ENCODE measurements at regions not wholly inside any gene's neighbourhood (a gene's known extent, or its start where the extent isn't known, plus 50 kb on each side); places are given as distances from the start of the nearest gene placed in this dataset.

DNA sequence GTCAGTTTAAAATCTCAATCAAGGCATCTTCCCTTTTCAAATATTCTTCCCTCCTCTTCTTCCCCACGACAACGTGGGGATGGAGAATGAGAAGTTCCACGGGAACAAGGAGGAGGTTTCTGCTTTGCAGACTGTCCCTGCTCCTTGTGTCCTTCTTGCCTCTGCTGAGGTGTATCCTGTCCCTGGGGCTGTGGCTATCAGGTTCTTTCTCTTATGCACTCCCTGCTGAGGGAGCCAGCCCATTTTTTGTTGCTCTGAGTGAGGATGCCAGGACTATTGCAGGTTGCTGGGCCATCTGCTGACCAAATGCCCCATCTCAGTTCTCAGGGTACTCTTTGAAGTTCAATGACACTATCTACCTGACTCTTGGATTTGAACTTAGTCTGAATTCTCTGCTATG is 533.6 kb downstream of the RNF144B start:
- TF ChIP-seq EZH2 (IDR thresholded peaks at IDR 0.05; ENCODE audit: borderline replicate concordance, low read depth, low read length, severe bottlenecking): no peak
- TF ChIP-seq, protein P1, sequence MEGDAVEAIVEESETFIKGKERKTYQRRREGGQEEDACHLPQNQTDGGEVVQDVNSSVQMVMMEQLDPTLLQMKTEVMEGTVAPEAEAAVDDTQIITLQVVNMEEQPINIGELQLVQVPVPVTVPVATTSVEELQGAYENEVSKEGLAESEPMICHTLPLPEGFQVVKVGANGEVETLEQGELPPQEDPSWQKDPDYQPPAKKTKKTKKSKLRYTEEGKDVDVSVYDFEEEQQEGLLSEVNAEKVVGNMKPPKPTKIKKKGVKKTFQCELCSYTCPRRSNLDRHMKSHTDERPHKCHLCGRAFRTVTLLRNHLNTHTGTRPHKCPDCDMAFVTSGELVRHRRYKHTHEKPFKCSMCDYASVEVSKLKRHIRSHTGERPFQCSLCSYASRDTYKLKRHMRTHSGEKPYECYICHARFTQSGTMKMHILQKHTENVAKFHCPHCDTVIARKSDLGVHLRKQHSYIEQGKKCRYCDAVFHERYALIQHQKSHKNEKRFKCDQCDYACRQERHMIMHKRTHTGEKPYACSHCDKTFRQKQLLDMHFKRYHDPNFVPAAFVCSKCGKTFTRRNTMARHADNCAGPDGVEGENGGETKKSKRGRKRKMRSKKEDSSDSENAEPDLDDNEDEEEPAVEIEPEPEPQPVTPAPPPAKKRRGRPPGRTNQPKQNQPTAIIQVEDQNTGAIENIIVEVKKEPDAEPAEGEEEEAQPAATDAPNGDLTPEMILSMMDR (IDR thresholded peaks at IDR 0.05; ENCODE audit: borderline replicate concordance, extremely low read depth, low read length, poor library complexity, severe bottlenecking): no peak
- H3K4me2 ChIP-seq (ENCODE audit: insufficient read depth, low read length): no peak overlapping the region
- no peaks in the 10 kb centered on the region for H3K4me1 ChIP-seq (ENCODE audit: insufficient read depth, low read length)
- H4K20me1 ChIP-seq (ENCODE audit: insufficient read depth, low read length): no peaks in the 10 kb centered on the region
- no peaks in the 10 kb centered on the region for H3K79me2 ChIP-seq (ENCODE audit: insufficient read depth, low read length)
- no peak overlapping the region for H3K9ac ChIP-seq (ENCODE audit: low read depth, low read length)
- DNase-seq: no peak
- H3K36me3 ChIP-seq (ENCODE audit: insufficient read depth, low read length): no peaks in the 10 kb centered on the region
- no peaks in the 10 kb centered on the region for H3K27me3 ChIP-seq (ENCODE audit: insufficient read depth, low read length, poor library complexity)
- H2AFZ ChIP-seq (ENCODE audit: low read depth, low read length): no peak overlapping the region
- H3K27ac ChIP-seq (ENCODE audit: low read length): no peak overlapping the region
- no peak overlapping the region for H3K4me3 ChIP-seq (ENCODE audit: low read depth in 1 of 2, low read length in 2 of 2)
- no peaks in the 10 kb centered on the region for H3K9me3 ChIP-seq (ENCODE audit: insufficient read depth, low read length, severe bottlenecking)
- no peak for ATAC-seq (ENCODE audit: insufficient read depth, low read depth)

DNA sequence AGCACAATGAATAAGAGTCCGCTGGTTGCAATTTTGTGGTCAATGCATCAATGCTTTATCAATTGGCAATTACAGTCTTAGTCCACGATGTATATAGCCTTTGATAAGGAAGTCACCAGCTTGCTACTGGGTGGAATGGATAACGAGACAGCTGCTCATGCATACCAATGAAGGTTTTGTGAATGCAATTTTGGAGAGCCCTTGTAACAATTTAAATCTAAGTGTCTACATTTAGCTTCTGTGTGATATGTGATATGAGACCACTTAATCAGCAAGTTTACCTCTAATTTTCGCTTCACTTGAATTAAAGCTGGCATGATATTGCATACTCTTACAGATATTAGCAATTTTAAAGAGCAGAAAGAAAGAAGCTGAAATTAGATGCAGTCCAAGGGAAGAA is 543.9 kb downstream of the RNF144B start:
- DNase-seq (no peak), ATAC-seq (ENCODE audit: insufficient read depth, low read depth) (no peak)
- no peak overlapping the region for H3K27ac ChIP-seq (ENCODE audit: low read length)
- no peaks in the 10 kb centered on the region for H4K20me1 ChIP-seq (ENCODE audit: insufficient read depth, low read length)
- no peak overlapping the region for H3K4me3 ChIP-seq (ENCODE audit: low read depth in 1 of 2, low read length in 2 of 2)
- no peak overlapping the region for H2AFZ ChIP-seq (ENCODE audit: low read depth, low read length)
- TF ChIP-seq, protein P1 (IDR thresholded peaks at IDR 0.05; ENCODE audit: borderline replicate concordance, extremely low read depth, low read length, poor library complexity, severe bottlenecking): no peak
- TF ChIP-seq EZH2 (IDR thresholded peaks at IDR 0.05; ENCODE audit: borderline replicate concordance, low read depth, low read length, severe bottlenecking): no peak
- H3K4me1 ChIP-seq (ENCODE audit: insufficient read depth, low read length): no peaks in the 10 kb centered on the region
- H3K4me2 ChIP-seq (ENCODE audit: insufficient read depth, low read length): no peak overlapping the region
- H3K79me2 ChIP-seq (ENCODE audit: insufficient read depth, low read length): no peaks in the 10 kb centered on the region
- no peak overlapping the region for H3K9ac ChIP-seq (ENCODE audit: low read depth, low read length)
- H3K36me3 ChIP-seq (ENCODE audit: insufficient read depth, low read length): no peaks in the 10 kb centered on the region
- no peaks in the 10 kb centered on the region for H3K27me3 ChIP-seq (ENCODE audit: insufficient read depth, low read length, poor library complexity)
- H3K9me3 ChIP-seq (ENCODE audit: insufficient read depth, low read length, severe bottlenecking): no peaks in the 10 kb centered on the region

DNA sequence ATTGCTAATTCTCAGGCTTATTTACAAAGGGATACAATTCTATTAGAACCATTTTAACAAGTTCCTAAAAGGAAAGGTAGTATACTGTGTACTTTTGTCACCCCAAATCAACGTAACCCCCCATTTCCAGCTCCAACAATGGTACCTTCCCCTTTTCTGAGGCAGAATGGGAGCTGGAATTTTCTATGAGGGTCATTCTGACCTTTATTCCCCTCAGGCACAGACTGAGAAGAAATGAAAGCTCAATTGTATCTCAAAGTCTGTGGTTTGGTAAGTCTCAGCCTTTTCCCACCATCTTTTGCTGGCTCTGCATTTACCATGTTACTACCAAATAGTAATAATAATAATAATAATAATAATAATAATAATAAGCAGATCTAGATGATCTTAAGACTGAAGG is 571.0 kb downstream of the RNF144B start:
- H2AFZ ChIP-seq (ENCODE audit: low read depth, low read length): no peak overlapping the region
- no peaks in the 10 kb centered on the region for H3K27me3 ChIP-seq (ENCODE audit: insufficient read depth, low read length, poor library complexity)
- no peak overlapping the region for H3K4me2 ChIP-seq (ENCODE audit: insufficient read depth, low read length)
- DNase-seq: no peak
- no peaks in the 10 kb centered on the region for H3K36me3 ChIP-seq (ENCODE audit: insufficient read depth, low read length)
- H3K4me1 ChIP-seq (ENCODE audit: insufficient read depth, low read length): no peaks in the 10 kb centered on the region
- H3K79me2 ChIP-seq (ENCODE audit: insufficient read depth, low read length): no peaks in the 10 kb centered on the region
- no peaks in the 10 kb centered on the region for H3K9me3 ChIP-seq (ENCODE audit: insufficient read depth, low read length, severe bottlenecking)
- no peak for TF ChIP-seq EZH2 (IDR thresholded peaks at IDR 0.05; ENCODE audit: borderline replicate concordance, low read depth, low read length, severe bottlenecking)
- TF ChIP-seq, protein P1 (IDR thresholded peaks at IDR 0.05; ENCODE audit: borderline replicate concordance, extremely low read depth, low read length, poor library complexity, severe bottlenecking): no peak
- H3K9ac ChIP-seq (ENCODE audit: low read depth, low read length): no peak overlapping the region
- no peak for ATAC-seq (ENCODE audit: insufficient read depth, low read depth)
- H4K20me1 ChIP-seq (ENCODE audit: insufficient read depth, low read length): no peaks in the 10 kb centered on the region
- no peak overlapping the region for H3K4me3 ChIP-seq (ENCODE audit: low read depth in 1 of 2, low read length in 2 of 2)
- H3K27ac ChIP-seq (ENCODE audit: low read length): no peak overlapping the region

DNA sequence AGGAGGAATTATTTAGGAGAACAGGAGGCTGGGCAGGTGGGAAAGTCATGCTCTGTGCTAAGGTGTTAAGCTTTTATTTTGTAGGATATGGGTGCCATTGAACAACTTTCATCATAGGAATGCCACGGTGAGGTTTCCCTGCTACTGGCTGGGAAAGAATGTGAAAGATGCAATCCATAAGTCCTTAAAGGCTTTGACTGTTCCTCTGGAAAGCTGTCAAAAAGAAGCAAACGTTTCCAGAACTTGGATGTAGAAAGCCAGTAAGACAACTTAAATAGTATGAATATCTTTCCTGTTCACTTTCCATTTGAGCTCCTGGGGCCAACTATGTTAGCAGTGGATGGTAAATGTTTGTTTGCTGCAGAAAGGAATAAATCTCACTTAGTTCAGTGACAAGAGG is 574.4 kb downstream of the RNF144B start:
- no peaks in the 10 kb centered on the region for H4K20me1 ChIP-seq (ENCODE audit: insufficient read depth, low read length)
- H3K79me2 ChIP-seq (ENCODE audit: insufficient read depth, low read length): no peaks in the 10 kb centered on the region
- H3K27me3 ChIP-seq (ENCODE audit: insufficient read depth, low read length, poor library complexity): no peaks in the 10 kb centered on the region
- no peak overlapping the region for H3K9ac ChIP-seq (ENCODE audit: low read depth, low read length)
- no peaks in the 10 kb centered on the region for H3K4me1 ChIP-seq (ENCODE audit: insufficient read depth, low read length)
- no peaks in the 10 kb centered on the region for H3K36me3 ChIP-seq (ENCODE audit: insufficient read depth, low read length)
- no peak overlapping the region for H3K4me3 ChIP-seq (ENCODE audit: low read depth in 1 of 2, low read length in 2 of 2)
- H3K27ac ChIP-seq (ENCODE audit: low read length): no peak overlapping the region
- no peak overlapping the region for H3K4me2 ChIP-seq (ENCODE audit: insufficient read depth, low read length)
- DNase-seq (no peak), ATAC-seq (ENCODE audit: insufficient read depth, low read depth) (no peak)
- TF ChIP-seq EZH2 (IDR thresholded peaks at IDR 0.05; ENCODE audit: borderline replicate concordance, low read depth, low read length, severe bottlenecking): no peak
- TF ChIP-seq, protein P1 (IDR thresholded peaks at IDR 0.05; ENCODE audit: borderline replicate concordance, extremely low read depth, low read length, poor library complexity, severe bottlenecking): no peak
- no peaks in the 10 kb centered on the region for H3K9me3 ChIP-seq (ENCODE audit: insufficient read depth, low read length, severe bottlenecking)
- H2AFZ ChIP-seq (ENCODE audit: low read depth, low read length): no peak overlapping the region
